ENCODE measurements at regions not wholly inside any gene's neighbourhood (a gene's known extent, or its start where the extent isn't known, plus 50 kb on each side); places are given as distances from the start of the nearest gene placed in this dataset.
A peak's percentile ranks its signal among the peaks of the same experiment; 100 is the strongest.

GRCh38 chr5:100641833-100642232 is 106.7 kb downstream of the FAM174A start:
- Histone ChIP-seq H3K4me3 (replicated peaks in 1 of 3) (no peak overlapping the region), H3K27ac (no peak overlapping the region), H3K4me1 (peaks cover 23 to 25% of the 10 kb centered on the region in 2 donors), H3K27me3 (no peaks in the 10 kb centered on the region), H3K9me3 (no peaks in the 10 kb centered on the region), H3K36me3 (no peaks in the 10 kb centered on the region)
- intact Hi-C loops (cut with DNase I) = no loop called here
- TF ChIP-seq CTCF (IDR thresholded peaks at IDR 0.05) = no peak
- no peak for DNase-seq
- WGBS, 2 donors = 71 to 81% methylated on average over 4 of the region's 4 CpGs

GRCh38 chr5:100643473-100643872 is 108.3 kb downstream of the FAM174A start:
- no peak overlapping the region for H3K4me3 ChIP-seq (replicated peaks in 1 of 3)
- 82 to 92% methylated on average over 2 of the region's 2 CpGs for WGBS, 2 donors
- TF ChIP-seq POLR2A (IDR thresholded peaks at IDR 0.05) = no peak
- TF ChIP-seq CTCF (IDR thresholded peaks at IDR 0.05) = no peak

GRCh38 chr5:100644185-100644584 is 109.0 kb downstream of the FAM174A start:
- no peaks in the 10 kb centered on the region for H3K36me3 ChIP-seq
- H3K27me3 ChIP-seq = no peaks in the 10 kb centered on the region
- H3K4me1 ChIP-seq = peaks cover 30 to 33% of the 10 kb centered on the region in 2 donors
- no peak overlapping the region for H3K4me3 ChIP-seq (replicated peaks in 1 of 3)
- WGBS, 2 donors = 33 to 36% methylated on average over 2 of the region's 2 CpGs
- no peak for TF ChIP-seq POLR2A (IDR thresholded peaks at IDR 0.05)
- TF ChIP-seq CTCF (IDR thresholded peaks at IDR 0.05) = no peak
- intact Hi-C loops (cut with DNase I) = no loop called here
- no peaks in the 10 kb centered on the region for H3K9me3 ChIP-seq
- DNase-seq = peak; percentile 83 to 86
- H3K27ac ChIP-seq = peak overlapping the region in 2 of 3 donors; percentile 25 to 76

More at GRCh38 chr5:100643473-100643872, 108.3 kb downstream of the FAM174A start:
- no peaks in the 10 kb centered on the region for H3K9me3 ChIP-seq
- no peaks in the 10 kb centered on the region for H3K36me3 ChIP-seq
- H3K27ac ChIP-seq = peak overlapping the region in 1 of 3 donors; percentile 74
- no peaks in the 10 kb centered on the region for H3K27me3 ChIP-seq
- peaks cover 30 to 33% of the 10 kb centered on the region in 2 donors for H3K4me1 ChIP-seq
- intact Hi-C loops (cut with DNase I) = no loop called here
- no peak for DNase-seq

GRCh38 chr5:100644776-100645175 is 109.6 kb downstream of the FAM174A start:
- TF ChIP-seq POLR2A (IDR thresholded peaks at IDR 0.05) = no peak
- TF ChIP-seq CTCF (IDR thresholded peaks at IDR 0.05) = no peak
- intact Hi-C loops (cut with DNase I) = no loop called here
- no peaks in the 10 kb centered on the region for H3K9me3 ChIP-seq
- no peak overlapping the region for H3K4me3 ChIP-seq (replicated peaks in 1 of 3)
- H3K4me1 ChIP-seq = peaks cover 30 to 33% of the 10 kb centered on the region in 2 donors
- peak overlapping the region; percentile 25 to 76 (median 30) for H3K27ac ChIP-seq
- DNase-seq = no peak
- no peaks in the 10 kb centered on the region for H3K27me3 ChIP-seq
- H3K36me3 ChIP-seq = no peaks in the 10 kb centered on the region
- 63 to 94% methylated on average over 3 of the region's 3 CpGs for WGBS, 2 donors

GRCh38 chr5:100646011-100646410 is 110.8 kb downstream of the FAM174A start:
- intact Hi-C loops (cut with DNase I) = no loop called here
- no peaks in the 10 kb centered on the region for H3K9me3 ChIP-seq
- H3K27ac ChIP-seq = peak overlapping the region in 2 of 3 donors; percentile 31 to 62
- DNase-seq = peak; percentile 73 to 74
- TF ChIP-seq POLR2A (IDR thresholded peaks at IDR 0.05) = no peak
- TF ChIP-seq CTCF (IDR thresholded peaks at IDR 0.05) = no peak
- H3K36me3 ChIP-seq = no peaks in the 10 kb centered on the region
- peaks cover 30 to 33% of the 10 kb centered on the region in 2 donors for H3K4me1 ChIP-seq
- H3K4me3 ChIP-seq (replicated peaks in 1 of 3) = no peak overlapping the region
- WGBS, 2 donors = 18 to 28% methylated on average over 3 of the region's 3 CpGs
- no peaks in the 10 kb centered on the region for H3K27me3 ChIP-seq
